ENCODE measurements at regions not wholly inside any gene's neighbourhood (a gene's known extent, or its start where the extent isn't known, plus 50 kb on each side); places are given as distances from the start of the nearest gene placed in this dataset.

GRCh38 chr1:188367661-188368060 lies 1538.9 kb downstream of the PLA2G4A start:
- no peak for DNase-seq

GRCh38 chr1:188371295-188371806 lies 1542.6 kb downstream of the PLA2G4A start:
- DNase-seq: no peak

DNA sequence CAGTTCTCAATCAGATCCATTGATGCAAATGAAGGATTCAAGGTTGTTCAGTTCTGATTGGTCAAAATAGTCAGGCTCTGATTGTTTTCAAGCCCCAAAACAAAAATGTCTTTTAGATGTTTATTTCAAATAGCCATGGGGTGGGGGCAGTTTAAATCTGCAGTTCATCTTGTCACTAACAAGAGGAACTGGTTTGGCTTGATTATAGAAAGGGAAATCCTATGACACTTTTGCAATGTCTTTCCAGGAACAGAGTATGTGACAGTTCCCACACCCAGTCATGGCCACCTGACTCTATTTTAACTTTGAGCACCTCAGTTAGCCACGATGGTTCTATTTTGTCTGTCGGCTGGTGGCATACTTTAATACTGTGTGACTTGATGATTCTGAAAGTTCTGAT lies 1544.1 kb downstream of the PLA2G4A start:
- peak; percentile 54 for DNase-seq

DNA sequence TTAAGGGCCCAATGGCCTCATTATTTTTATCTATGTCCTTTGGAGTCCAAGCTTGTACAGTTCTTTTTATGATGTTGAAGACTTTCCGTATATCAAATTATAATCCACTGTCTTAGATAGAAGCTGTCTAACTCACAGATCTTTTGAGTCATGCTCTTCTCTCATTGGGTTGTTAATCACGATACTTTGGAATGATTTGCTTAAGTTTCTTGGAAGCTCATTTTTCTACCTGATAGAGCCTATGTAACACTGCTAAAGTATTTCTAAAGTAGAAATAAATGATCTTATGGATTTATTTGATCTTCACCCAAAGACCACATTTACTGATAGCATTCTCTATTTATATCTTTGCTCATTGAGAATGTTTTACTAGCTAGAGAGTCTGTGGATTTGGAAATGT lies 1554.1 kb downstream of the PLA2G4A start:
- no peak for DNase-seq

- DNase-seq: no peak
Observed at GRCh38 chr1:188386161-188386560, 1557.4 kb downstream of the PLA2G4A start.

GRCh38 chr1:188386666-188387065 lies 1557.9 kb downstream of the PLA2G4A start:
- no peak for DNase-seq

DNA sequence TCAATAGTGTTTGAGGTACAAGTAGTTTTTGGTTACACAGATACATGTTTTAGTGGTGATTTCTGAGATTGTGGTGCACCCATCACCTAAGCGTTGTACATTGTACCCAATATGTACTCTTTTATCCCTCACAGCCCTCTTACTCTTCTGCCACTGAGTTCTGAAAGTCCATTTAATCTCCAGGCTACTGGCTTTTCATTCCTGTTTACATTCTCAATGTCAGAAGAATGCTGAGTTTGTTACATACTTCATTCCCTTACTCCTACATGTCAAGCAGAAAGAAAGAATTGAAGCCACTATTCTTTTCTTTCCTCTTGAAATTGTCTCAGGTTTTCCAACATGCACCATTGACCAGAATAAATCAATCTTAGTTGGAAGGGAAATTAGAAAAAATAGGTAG lies 1565.9 kb downstream of the PLA2G4A start:
- DNase-seq: no peak

DNA sequence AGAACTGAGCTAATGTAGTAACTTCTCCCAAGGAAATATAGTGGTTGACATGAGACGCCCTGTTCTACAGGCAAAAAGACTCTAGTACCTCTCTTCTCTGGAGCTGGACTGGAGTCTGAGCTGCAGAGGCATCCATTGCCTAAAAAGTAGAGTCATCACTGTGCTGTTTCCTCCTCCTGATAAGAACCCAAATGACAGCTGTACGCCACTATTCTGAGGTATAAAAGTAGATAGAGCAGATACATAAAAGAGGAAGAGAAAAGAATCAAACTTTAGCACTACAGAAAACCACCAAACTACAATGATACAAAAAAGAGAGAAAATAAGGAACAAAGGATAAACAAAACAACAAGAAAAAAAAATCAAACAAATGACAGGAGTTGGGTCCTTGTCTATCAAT lies 1568.8 kb downstream of the PLA2G4A start:
- DNase-seq: peak; percentile 5

GRCh38 chr1:188402986-188403385 lies 1574.2 kb downstream of the PLA2G4A start:
- DNase-seq: no peak

DNA sequence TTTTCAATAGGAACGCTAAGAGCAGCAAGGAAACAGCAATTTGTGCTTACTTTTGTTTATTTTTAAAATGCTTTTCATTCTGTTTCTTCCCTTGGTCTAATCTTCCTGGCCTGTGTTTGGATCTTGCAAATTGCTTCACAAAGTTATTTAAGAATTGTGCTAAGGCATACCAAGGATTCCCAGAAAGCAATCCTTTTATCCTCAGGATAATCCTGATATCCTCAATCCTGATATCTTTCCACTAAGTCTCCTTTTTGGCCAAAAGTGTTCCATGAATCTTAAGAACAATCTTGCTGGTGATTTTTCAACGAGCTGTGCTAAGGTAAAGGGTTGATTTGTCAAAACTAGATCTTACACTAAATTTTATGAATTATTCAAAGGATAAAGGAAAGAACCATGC lies 1577.9 kb downstream of the PLA2G4A start:
- DNase-seq: no peak

- DNase-seq: no peak
Observed at GRCh38 chr1:188420177-188420576, 1591.4 kb downstream of the PLA2G4A start.

GRCh38 chr1:188423073-188423472 lies 1594.3 kb downstream of the PLA2G4A start:
- peak; percentile 78 for DNase-seq

DNA sequence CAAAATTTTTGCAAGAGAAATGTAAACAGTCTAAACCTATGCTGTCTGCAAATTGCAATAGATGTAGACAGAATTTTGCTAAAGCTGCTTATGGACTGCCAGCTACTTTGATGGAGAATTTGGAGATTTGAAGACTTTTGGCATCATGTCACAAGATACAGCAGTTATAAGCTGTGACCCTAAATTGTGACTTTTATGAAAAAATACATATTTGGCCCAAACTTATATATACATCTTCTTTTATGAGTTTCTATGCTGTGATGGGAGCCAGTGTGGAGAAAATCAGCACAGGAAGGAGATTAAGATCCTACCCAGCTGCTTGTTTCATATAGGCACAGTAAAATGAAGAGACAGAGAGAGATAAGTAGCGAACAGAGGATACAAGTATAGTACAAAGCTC lies 1595.4 kb downstream of the PLA2G4A start:
- no peak for DNase-seq

DNA sequence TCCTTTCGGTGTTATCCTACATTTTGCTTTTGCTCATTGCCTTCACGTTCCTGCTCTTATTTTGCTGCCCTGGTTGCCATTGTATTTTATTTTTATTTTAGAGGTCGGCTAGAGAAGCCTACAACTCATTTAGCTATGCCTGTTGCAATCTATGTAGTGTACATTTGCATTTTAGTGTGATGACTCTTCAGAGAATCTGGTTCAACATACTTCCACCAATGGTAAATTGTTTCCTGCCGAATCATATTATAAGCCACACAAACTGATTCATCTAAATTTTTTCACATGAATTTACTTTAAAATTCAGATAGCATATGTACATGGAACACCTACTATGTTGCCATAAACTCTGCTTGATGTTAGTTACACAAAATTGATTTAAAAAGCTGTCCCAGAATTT lies 1596.9 kb downstream of the PLA2G4A start:
- no peak for DNase-seq

DNA sequence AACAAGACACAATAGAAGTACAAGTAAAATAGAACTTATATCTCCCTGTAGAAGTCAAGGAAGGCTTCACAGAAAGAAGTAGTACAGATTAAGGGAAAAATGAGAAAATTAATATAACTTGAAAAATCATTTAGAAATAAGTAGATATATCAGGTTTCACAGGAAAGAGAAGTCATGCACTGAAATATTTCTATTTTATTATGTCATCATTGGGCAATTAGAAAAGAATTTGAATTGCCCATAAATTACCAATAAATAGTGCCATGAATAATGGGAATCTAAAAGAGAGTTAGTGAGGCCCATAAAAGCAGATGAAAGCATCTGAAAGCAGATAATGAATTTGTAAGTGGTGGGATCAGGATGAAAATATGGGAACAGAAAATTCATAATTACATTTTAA lies 1597.8 kb downstream of the PLA2G4A start:
- DNase-seq: no peak

DNA sequence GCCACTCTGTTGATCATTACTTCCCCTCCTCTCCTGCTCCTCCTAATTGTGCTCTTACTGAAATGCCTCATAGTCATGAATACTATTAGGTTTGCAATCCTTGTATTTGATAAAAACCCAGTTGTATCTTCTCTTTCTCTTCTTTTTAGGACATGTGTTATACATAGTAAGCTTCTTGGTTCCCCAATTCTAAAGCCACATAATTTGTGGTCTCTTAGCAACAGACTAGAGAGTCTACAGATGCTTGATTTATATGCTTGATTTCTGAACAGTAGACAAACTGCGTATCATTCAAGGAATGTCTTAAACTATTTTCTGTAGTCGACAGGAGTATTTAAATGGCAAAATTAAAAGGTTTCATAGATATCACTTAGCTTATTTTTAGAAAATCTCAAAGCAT lies 1598.9 kb downstream of the PLA2G4A start:
- peak; percentile 75 for DNase-seq

- DNase-seq: peak; percentile 67
Observed at GRCh38 chr1:188429386-188429785, 1600.6 kb downstream of the PLA2G4A start.

DNA sequence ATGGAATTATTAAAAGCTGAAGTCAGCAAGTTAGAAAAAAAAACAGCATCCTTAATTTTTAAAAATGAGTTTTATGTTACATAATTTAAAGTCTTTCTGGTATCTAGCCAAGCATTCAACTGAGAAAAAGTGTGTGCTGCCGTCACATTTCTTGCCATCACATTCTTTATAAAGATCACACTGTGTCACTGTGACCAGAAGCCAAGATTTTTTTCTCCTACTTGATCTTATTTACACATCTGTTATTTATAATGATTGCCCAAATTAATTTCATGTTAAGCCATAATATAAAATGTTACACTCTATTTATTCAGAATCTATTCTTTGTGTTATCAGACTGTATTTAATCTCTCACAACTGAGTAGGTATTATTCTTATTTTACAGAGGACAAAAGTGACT lies 1603.7 kb downstream of the PLA2G4A start:
- DNase-seq: no peak

DNA sequence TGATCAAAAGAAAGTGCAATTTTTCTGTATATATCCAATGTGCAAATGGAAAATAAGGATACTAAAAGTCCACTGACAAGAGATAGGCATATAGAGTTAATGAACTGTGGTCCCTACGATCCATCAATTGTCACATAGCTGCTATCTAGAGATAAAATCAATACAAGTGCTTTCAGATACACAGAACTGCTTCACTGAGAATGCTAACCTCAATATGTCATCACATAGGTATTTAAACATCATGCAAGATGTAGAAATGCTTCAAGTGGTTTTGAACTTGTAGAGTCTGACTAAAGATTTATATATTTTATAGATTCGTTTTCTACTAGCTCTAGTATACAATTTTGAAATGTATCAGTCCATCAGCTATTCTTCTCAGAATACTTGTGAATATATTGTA lies 1604.7 kb downstream of the PLA2G4A start:
- no peak for DNase-seq

DNA sequence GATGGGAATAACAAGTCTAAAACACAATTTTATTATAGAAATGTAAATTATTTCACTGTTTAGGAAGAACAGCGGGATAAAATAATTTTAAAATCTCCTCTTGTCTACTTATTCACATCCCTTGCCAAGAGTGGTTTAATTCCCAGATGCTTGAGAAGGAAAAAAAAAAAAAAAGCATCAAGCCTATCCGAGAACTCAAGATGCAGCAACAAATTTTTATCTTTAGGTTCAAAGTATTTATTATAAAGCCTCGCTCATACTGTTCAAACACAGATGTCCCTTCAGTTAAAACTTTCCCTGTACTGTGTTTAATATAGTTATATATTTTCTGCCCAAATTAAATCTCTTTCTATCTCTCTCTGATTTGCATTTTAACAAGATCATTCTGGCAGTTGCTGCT lies 1615.8 kb downstream of the PLA2G4A start:
- no peak for DNase-seq

- DNase-seq: no peak
Observed at GRCh38 chr1:188462837-188463236, 1634.1 kb downstream of the PLA2G4A start.

DNA sequence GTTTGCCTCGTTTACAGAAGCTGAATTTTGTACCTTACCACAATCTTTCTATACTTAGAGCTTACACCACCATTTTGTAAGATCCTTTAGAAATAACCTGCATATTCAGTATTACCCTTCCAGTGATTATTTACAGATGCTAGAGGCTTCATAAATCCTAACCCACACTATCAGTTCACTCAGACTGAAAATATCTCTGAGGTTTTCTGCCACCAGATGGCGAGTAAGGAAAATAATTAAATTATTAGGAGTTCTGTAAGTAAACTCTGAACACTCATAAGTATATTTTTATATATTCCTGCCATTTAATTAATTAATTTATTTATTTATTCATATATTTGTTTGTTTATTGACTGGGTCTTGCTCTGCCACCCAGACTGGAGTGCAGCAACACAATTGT lies 1635.2 kb downstream of the PLA2G4A start:
- no peak for DNase-seq

- DNase-seq: peak; percentile 37
Observed at GRCh38 chr1:188466539-188466938, 1637.8 kb downstream of the PLA2G4A start.

DNA sequence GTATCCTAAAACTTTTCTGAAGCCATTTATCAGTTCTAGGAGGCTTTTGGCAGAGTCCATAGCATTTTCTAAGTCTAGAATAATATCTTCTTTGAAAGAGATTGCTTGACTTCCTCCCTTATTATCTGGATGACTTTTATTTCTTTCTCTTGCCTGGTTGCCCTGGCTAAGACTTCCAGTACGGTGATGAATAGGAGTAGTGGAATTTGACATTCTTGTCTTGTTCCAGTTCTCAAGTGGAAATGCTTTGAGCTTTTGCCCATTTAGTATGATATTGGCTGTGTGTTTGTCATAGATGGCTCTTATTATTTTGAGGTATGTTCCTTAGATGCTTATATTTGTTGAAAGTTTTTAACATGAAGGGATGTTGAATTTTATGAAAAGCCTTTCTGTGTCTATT lies 1647.9 kb downstream of the PLA2G4A start:
- no peak for DNase-seq

GRCh38 chr1:188489336-188490112 lies 1660.8 kb downstream of the PLA2G4A start:
- DNase-seq: no peak
